ENCODE measurements at regions not wholly inside any gene's neighbourhood (a gene's known extent, or its start where the extent isn't known, plus 50 kb on each side); places are given as distances from the start of the nearest gene placed in this dataset.

DNA sequence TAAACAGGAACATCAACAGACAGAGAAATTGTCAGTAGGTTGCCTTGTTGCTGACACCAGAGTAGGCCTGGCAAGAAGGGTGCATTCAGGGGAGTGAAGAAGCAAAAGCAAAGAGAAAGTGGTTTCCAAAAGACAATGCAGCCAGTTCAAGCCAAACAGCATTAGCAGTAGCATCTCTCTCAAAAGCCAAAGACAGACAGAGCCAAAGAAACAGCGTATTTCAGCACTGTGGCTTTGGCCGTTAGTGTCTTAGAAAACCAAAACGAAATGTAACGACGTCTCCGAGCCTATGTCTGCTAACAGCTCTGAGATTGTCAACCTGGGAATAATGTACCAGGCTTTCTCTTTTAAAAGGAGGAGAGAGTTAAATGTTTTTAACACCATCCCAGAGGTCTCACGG, 178.6 kb downstream of the NRP2 start:
- DNase-seq, result no peak

- no peak for DNase-seq
These were observed 177.9 kb downstream of the NRP2 start for GRCh38 chr2:205860181-205860580.

- DNase-seq, result no peak
These were observed 176.7 kb downstream of the NRP2 start for GRCh38 chr2:205858881-205859441.

- no peak for DNase-seq
These were observed 176.0 kb downstream of the NRP2 start for GRCh38 chr2:205858275-205858674.

DNA sequence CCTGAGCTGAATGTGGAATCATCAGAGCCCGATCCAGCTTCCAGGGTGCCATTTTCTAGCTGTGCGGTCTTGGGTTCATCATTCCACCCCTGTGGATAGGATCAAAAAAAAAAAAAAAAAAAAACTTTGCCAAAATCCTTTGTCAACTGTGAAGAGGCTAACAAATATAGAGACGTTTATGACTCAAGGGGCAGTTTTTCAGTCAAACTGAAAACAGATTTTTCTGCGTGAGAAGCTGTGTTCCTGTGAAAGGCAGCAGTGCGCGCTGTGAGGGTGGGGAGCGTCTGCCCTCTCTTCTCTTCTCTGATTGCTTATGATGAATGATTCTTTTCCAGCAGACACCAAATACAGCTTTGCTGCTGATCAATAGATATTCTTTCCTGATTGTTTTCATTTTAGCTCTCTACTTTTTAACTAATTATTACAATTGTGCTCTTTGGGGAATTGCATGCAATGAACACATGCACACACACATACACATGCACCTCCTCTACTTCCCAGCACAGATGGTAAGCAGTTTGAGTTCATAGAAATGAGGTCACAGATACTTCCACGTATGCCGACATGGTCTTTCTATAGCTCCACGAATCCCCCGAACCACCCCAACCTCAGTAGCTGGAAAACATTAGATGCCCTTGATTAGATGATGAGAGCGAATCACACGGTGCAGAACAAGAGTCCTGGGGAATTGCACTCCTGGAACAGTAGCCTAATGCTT, 175.4 kb downstream of the NRP2 start:
- DNase-seq, result no peak

DNA sequence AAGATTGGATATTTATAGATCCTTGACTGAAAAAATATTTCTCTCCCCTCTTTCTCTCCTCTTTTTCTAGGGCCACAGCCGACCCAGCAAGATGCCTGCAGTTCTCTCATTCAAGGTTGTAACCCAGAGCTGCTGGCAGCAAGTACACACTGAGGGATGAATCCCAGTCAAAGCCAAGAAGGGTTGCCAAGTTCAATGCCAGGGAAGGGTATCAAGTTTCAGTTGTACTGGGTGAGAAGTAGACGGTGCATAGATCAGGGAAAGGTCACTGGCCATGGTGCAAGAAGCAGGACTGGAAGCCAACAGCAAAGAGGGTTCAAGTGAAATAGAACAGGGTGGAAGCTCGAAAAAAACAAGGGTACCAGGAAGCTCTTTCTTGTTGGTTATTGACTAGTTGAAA, 170.2 kb downstream of the NRP2 start:
- DNase-seq, result no peak

- no peak for DNase-seq
These were observed 168.3 kb downstream of the NRP2 start for GRCh38 chr2:205850611-205851010.

DNA sequence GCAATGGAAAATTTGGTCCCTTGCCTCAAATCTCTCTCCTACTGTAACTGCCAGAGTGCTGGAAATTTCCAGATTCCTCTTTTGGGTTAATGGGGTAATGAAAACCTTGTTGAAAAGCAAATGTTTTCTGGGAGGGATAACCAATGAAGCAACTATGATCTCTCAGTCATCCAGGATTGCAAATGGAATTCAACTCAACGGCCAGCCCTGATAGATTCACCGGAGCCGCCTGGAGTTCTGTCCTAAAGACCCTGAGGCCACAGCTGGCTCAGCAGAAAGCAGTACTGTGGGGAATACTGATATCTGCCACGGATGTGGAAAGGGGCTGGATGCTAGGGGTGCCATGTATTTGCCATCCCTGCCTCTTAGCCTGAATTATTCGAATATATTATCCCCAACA, 167.8 kb downstream of the NRP2 start:
- no peak for DNase-seq

- DNase-seq, result no peak
These were observed 166.8 kb downstream of the NRP2 start for GRCh38 chr2:205849136-205849535.

GRCh38 chr2:205848601-205849000, 166.3 kb downstream of the NRP2 start:
- DNase-seq, result no peak

All from KG1 (cell line).